A673 (cell line): ENCODE measurements at regions not wholly inside any gene's neighbourhood (a gene's known extent, or its start where the extent isn't known, plus 50 kb on each side); places are given as distances from the start of the nearest gene placed in this dataset.

Experiments
- BruUV-seq: library from RNA; stranded (reverse); fragments of 400-500 nt; replicated peaks from 2 replicates; lab custom pipeline; 2021; lab: Mats Ljungman, UMichigan
- CTCF ChIA-PET: fragments of 300-600 bp; sonication (Branson Sonifier 250); formaldehyde crosslinking; loops from one replicate; lab custom pipeline; 2022; ENCODE audit warnings: antibody characterized with exemption; lab: Charles Lee
- POLR2A ChIA-PET: fragments of 300-600 bp; sonication (Branson Sonifier 250); formaldehyde crosslinking; loops from one replicate; lab custom pipeline; 2022; ENCODE audit warnings: antibody characterized with exemption; ENCODE audit not compliant: low non-redundant PET; lab: Charles Lee
- DNase-seq: peaks from one replicate; pipeline ENCODE4 v3.0.0-alpha.2; 2015; ENCODE audit warnings: low spot score
- H3K27ac ChIP-seq: fragments of 200-600 bp; sonication (generic); 2 replicates; pipeline ENCODE4 v1.5.1; 2016; ENCODE audit warnings: mixed run types, low read depth, mild to moderate bottlenecking, mixed read lengths, antibody characterized with exemption, low read length; ENCODE audit not compliant: poor library complexity, severe bottlenecking
- H3K27me3 ChIP-seq: fragments of 200-600 bp; sonication (generic); replicated peaks from 2 replicates; pipeline ENCODE4 v1.6.1; 2017; ENCODE audit warnings: mixed run types, low read depth, mild to moderate bottlenecking, mixed read lengths, antibody characterized with exemption, low read length; ENCODE audit not compliant: insufficient read depth, poor library complexity
- H3K36me3 ChIP-seq: fragments of 200-600 bp; sonication (generic); 2 replicates; pipeline ENCODE4 v1.6.1; 2016; ENCODE audit warnings: mixed run types, mild to moderate bottlenecking, mixed read lengths, antibody characterized with exemption, low read length; ENCODE audit not compliant: insufficient read depth, poor library complexity, severe bottlenecking
- H3K4me1 ChIP-seq: fragments of 200-600 bp; sonication (generic); 2 replicates; pipeline ENCODE4 v1.6.1; 2017; ENCODE audit warnings: mixed run types, mild to moderate bottlenecking, mixed read lengths, antibody characterized with exemption, low read length; ENCODE audit not compliant: insufficient read depth, poor library complexity, severe bottlenecking
- H3K4me3 ChIP-seq: fragments of 200-600 bp; sonication (generic); 2 replicates; pipeline ENCODE4 v1.5.1; 2016; ENCODE audit warnings: low read depth, mixed run types, mild to moderate bottlenecking, mixed read lengths, low read length; ENCODE audit not compliant: poor library complexity, severe bottlenecking
- H3K9me3 ChIP-seq: fragments of 200-600 bp; sonication (generic); 2 replicates; pipeline ENCODE4 v1.6.1; 2016; ENCODE audit warnings: mixed run types, low read depth, mild to moderate bottlenecking, mixed read lengths, antibody characterized with exemption, low read length; ENCODE audit not compliant: poor library complexity, severe bottlenecking
- CTCF ChIP-seq: fragments of 300-800, 200-600 bp; sonication (generic); conservative IDR thresholded peaks from 2 replicates; pipeline ENCODE4 v1.5.1; 2017; ENCODE audit warnings: low read depth, mild to moderate bottlenecking, antibody characterized with exemption, low read length, moderate library complexity, mixed read lengths
- EZH2 ChIP-seq: fragments of 200-600 bp; sonication (generic); IDR thresholded peaks from 2 replicates; pipeline ENCODE4 v1.6.1; 2017; ENCODE audit warnings: borderline replicate concordance, low read depth, mild to moderate bottlenecking, mixed read lengths, antibody characterized with exemption, low read length; ENCODE audit not compliant: poor library complexity, severe bottlenecking
- intact Hi-C: fragments of 100-400 bp; cut with micrococcal nuclease; formaldehyde crosslinking; loops from one replicate; pipeline ENCODE4 v1.10.0; 2022; ENCODE audit not compliant: unreplicated experiment

GRCh38 chr6:146955570-146955969 lies 248.6 kb upstream of the STXBP5 start:
- no peaks in the 10 kb centered on the region for H3K9me3 ChIP-seq
- no peak for TF ChIP-seq CTCF
- no TSS peak for BruUV-seq
- CTCF ChIA-PET, result no interaction called here
- H3K4me1 ChIP-seq, result no peaks in the 10 kb centered on the region
- no peak for DNase-seq
- H3K27me3 ChIP-seq, result no peaks in the 10 kb centered on the region
- H3K4me3 ChIP-seq, result no peak overlapping the region
- intact Hi-C loops, result no loop called here
- no peaks in the 10 kb centered on the region for H3K36me3 ChIP-seq
- POLR2A ChIA-PET, result no interaction called here
- no peak overlapping the region for H3K27ac ChIP-seq

GRCh38 chr6:146957181-146958093 lies 246.8 kb upstream of the STXBP5 start:
- intact Hi-C loops, result no loop called here
- Histone ChIP-seq H3K9me3 (no peaks in the 10 kb centered on the region), H3K4me1 (no peaks in the 10 kb centered on the region), H3K27me3 (no peaks in the 10 kb centered on the region), H3K36me3 (no peaks in the 10 kb centered on the region), H3K27ac (no peak overlapping the region), H3K4me3 (no peak overlapping the region)
- TF ChIP-seq EZH2 (no peak), CTCF (no peak)
- BruUV-seq, result no TSS peak
- ChIA-PET POLR2A (no interaction called here), CTCF (no interaction called here)
- no peak for DNase-seq

- CTCF ChIA-PET, result no interaction called here
- BruUV-seq, result no TSS peak
Measured at GRCh38 chr6:146961831-146962230, 242.4 kb upstream of the STXBP5 start.

More at GRCh38 chr6:146961831-146962230, 242.4 kb upstream of the STXBP5 start:
- intact Hi-C loops, result no loop called here
- Histone ChIP-seq H3K9me3 (no peaks in the 10 kb centered on the region), H3K4me3 (no peak overlapping the region), H3K36me3 (no peaks in the 10 kb centered on the region), H3K27me3 (no peaks in the 10 kb centered on the region), H3K4me1 (no peaks in the 10 kb centered on the region), H3K27ac (no peak overlapping the region)
- no peak for DNase-seq
- TF ChIP-seq CTCF (no peak), EZH2 (no peak)
- POLR2A ChIA-PET, result no interaction called here
